Heart right ventricle (tissue), 16 donors: ENCODE measurements at regions not wholly inside any gene's neighbourhood (a gene's known extent, or its start where the extent isn't known, plus 50 kb on each side); places are given as distances from the start of the nearest gene placed in this dataset.

ENCODE experiments used
- ATAC-seq, 8 donors: fragments of 200-7000 bp; cut with Tn5 transposase; one replicate each; pipeline ENCODE4 v1.9.1; 2020; ENCODE audit warnings: mild to moderate bottlenecking in 8 of 8, moderate library complexity in 8 of 8, moderate number of reproducible peaks in 1 of 8
- DNase-seq, 2 donors: peaks; one replicate each; pipeline ENCODE4 v3.0.0-alpha.2; 2020
- H3K27ac ChIP-seq, 10 donors: fragments of 200-600 bp; sonication (generic) in 2 of 10; one replicate each; pipeline versions ENCODE4 v1.5.0 to v1.8.0; 2020 to 2022; ENCODE audit warnings: mild to moderate bottlenecking in 3 of 10
- H3K27me3 ChIP-seq, 7 donors: fragments of 200-600 bp; one replicate each; pipeline ENCODE4 v1.8.0; 2021 to 2022; ENCODE audit warnings: mild to moderate bottlenecking in 2 of 7
- H3K36me3 ChIP-seq, 9 donors: fragments of 200-600 bp; sonication (generic) in 1 of 9; one replicate each; pipeline versions ENCODE4 v1.5.0 to v1.8.0; 2020 to 2022; ENCODE audit warnings: mild to moderate bottlenecking in 2 of 9
- H3K4me1 ChIP-seq, 9 donors: fragments of 200-600 bp; sonication (generic) in 1 of 9; one replicate each; pipeline versions ENCODE4 v1.5.0 to v1.8.0; 2020 to 2022; ENCODE audit warnings: mild to moderate bottlenecking in 4 of 9
- H3K4me3 ChIP-seq, 10 donors: fragments of 200-600 bp; sonication (generic) in 2 of 10; one replicate each; pipeline versions ENCODE4 v1.5.0 to v1.8.0; 2020 to 2022; ENCODE audit warnings: mild to moderate bottlenecking in 7 of 10, moderate library complexity in 2 of 10
- H3K9me3 ChIP-seq, 11 donors: fragments of 200-600 bp in 10 of 11; sonication (generic) in 2 of 11; one replicate each; pipeline versions ENCODE4 v1.5.0 to v1.8.0; 2013 to 2022; ENCODE audit warnings: mild to moderate bottlenecking in 2 of 11, control low read depth in 1 of 11, moderate library complexity in 1 of 11
- CTCF ChIP-seq, 9 donors: fragments of 200-600 bp; sonication (generic) in 2 of 9; IDR thresholded peaks; one replicate each; pipeline versions ENCODE4 v1.5.0 to v1.8.0; 2021 to 2022; ENCODE audit warnings: antibody characterized with exemption in 9 of 9, mild to moderate bottlenecking in 5 of 9, moderate library complexity in 1 of 9
- WGBS, 2 donors: extraction: QIAGEN DNeasy Blood & Tissue Kit; methylation state at CpG; one replicate each; pipeline ENCODE4 v1.1.7; 2013; ENCODE audit warnings: inconsistent platforms in 1 of 2; 5-methylcytosine and 5-hydroxymethylcytosine counted together
- intact Hi-C, 10 donors: fragments of 100-400 bp; cut with DNase I; formaldehyde crosslinking; loops; one replicate each; pipeline versions ENCODE4 v1.11.1 to v1.14.2; 2022
- donor health status: Arrhythmogenic right ventricular cardiomyopathy.
- donor health status: ischemic (EF 13 %, LVEDD 7.1; RV severe dilation, severe dysfunction).
- donor health status: healthy with polysubstance abuse.
- donor health status: DM: no; HTN: yes; CAD: no.
- donor health status: DM: no; HTN: no; CAD: no.
- donor health status: ischemic (EF 25% LVEDD 6.9; RV normal size, moderate dysfunction).
- donor health status: ischemic (EF 25% LVEDD 5.7; RV mildly dilated, moderate dysfunction).
- donor health status: healthy.
- donor health status: DM: yes; HTN: yes; CAD: no.
- donor health status: Ischemic cardiomyopathy.
- donor health status: ischemic (EF 35%, LVEDD 5.7; RV mildly dilated, moderate dysfunction).
- donor health status: nonischemic (EF 11% LVEDD 7.7; RV severe dilation, severe dysfunction).
- donor health status: DM: yes; HTN: yes; CAD: no.
- donor health status: PGD.
- donor health status: ischemic (EF 29% LVEDD 5.4; RV normal size, mild dysfunction).
- donor health status: nonischemic (EF 23%, LVEDD 6.1; RV moderate dilation, normal function).

GRCh38 chr1:94621395-94621794, 79.8 kb upstream of the F3 start:
- no peaks in the 10 kb centered on the region for H3K9me3 ChIP-seq
- intact Hi-C loops: no loop called here
- ATAC-seq (no peak), DNase-seq (no peak)
- H3K36me3 ChIP-seq: no peaks in the 10 kb centered on the region
- H3K27me3 ChIP-seq: no peaks in the 10 kb centered on the region
- H3K4me1 ChIP-seq: peaks cover 0 to 8% (median 0%) of the 10 kb centered on the region in 9 donors
- H3K27ac ChIP-seq: no peak overlapping the region
- no peak for TF ChIP-seq CTCF (IDR thresholded peaks at IDR 0.05)
- WGBS, 2 donors: 53 to 57% methylated on average over 3 of the region's 3 CpGs
- H3K4me3 ChIP-seq: no peak overlapping the region

GRCh38 chr1:94620345-94621031, 78.9 kb upstream of the F3 start:
- H3K4me3 ChIP-seq: no peak overlapping the region
- no peak for ATAC-seq

GRCh38 chr1:94619731-94620130, 78.2 kb upstream of the F3 start:
- intact Hi-C loops: no loop called here
- Histone ChIP-seq H3K4me1 (peaks cover 0 to 8% (median 0%) of the 10 kb centered on the region in 9 donors), H3K36me3 (no peaks in the 10 kb centered on the region), H3K4me3 (no peak overlapping the region), H3K27ac (no peak overlapping the region), H3K27me3 (no peaks in the 10 kb centered on the region), H3K9me3 (no peaks in the 10 kb centered on the region)
- 44 to 67% methylated on average over 1 of the region's 1 CpG for WGBS, 2 donors
- DNase-seq (no peak), ATAC-seq (no peak)
- no peak for TF ChIP-seq CTCF (IDR thresholded peaks at IDR 0.05)

More at GRCh38 chr1:94620345-94621031, 78.9 kb upstream of the F3 start:
- no peaks in the 10 kb centered on the region for H3K36me3 ChIP-seq
- TF ChIP-seq CTCF (IDR thresholded peaks at IDR 0.05): no peak
- H3K27me3 ChIP-seq: no peaks in the 10 kb centered on the region
- 92 to 94% methylated on average over 10 of the region's 10 CpGs for WGBS, 2 donors
- no peak overlapping the region for H3K27ac ChIP-seq
- H3K4me1 ChIP-seq: peaks cover 0 to 8% (median 0%) of the 10 kb centered on the region in 9 donors
- no peak for DNase-seq
- intact Hi-C loops: no loop called here
- H3K9me3 ChIP-seq: no peaks in the 10 kb centered on the region

GRCh38 chr1:94617957-94618739, 76.6 kb upstream of the F3 start:
- no peak for TF ChIP-seq CTCF (IDR thresholded peaks at IDR 0.05)
- Histone ChIP-seq H3K27ac (no peak overlapping the region), H3K4me1 (peaks cover 0 to 12% (median 0%) of the 10 kb centered on the region in 9 donors), H3K4me3 (no peak overlapping the region), H3K9me3 (no peaks in the 10 kb centered on the region), H3K36me3 (no peaks in the 10 kb centered on the region), H3K27me3 (no peaks in the 10 kb centered on the region)
- DNase-seq (no peak), ATAC-seq (no peak)
- intact Hi-C loops: no loop called here
- WGBS, 2 donors: 94 to 95% methylated on average over 13 of the region's 13 CpGs
